ENCODE measurements at regions not wholly inside any gene's neighbourhood (a gene's known extent, or its start where the extent isn't known, plus 50 kb on each side); places are given as distances from the start of the nearest gene placed in this dataset.

DNA sequence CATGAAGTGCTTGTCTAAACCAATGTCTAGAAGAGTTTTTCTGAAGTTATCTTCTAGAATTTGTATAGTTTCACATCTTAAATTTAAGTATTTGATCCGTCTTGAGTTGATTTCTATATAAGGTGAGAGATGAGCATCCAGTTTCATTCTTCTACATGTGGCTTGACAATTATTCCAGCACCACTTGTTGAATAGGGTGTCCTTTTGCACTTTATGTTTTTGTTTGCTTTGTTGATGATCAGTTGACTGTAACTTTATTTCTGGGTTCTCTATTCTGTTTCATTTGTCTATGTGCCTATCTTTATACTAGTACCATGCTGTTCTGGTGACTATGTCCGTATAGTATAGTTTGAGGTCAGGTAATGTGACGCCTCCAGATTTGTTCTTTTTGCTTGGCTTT is 426.6 kb upstream of the CHRM2 start:
- no peak overlapping the region for H2AFZ ChIP-seq (ENCODE audit: low read length)
- H3K4ac ChIP-seq (replicated peaks; ENCODE audit: insufficient read length, low read depth, low read length): no peak overlapping the region
- no peak overlapping the region for H3K4me2 ChIP-seq (ENCODE audit: insufficient read depth in 1 of 2, low read depth in 2 of 2, low read length in 2 of 2)
- no peaks in the 10 kb centered on the region for H3K36me3 ChIP-seq (ENCODE audit: control insufficient read depth in 2 of 4, insufficient read depth in 4 of 4, low read length in 3 of 4)
- H4K91ac ChIP-seq (replicated peaks; ENCODE audit: insufficient read length, low read length): no peak overlapping the region
- H3K4me1 ChIP-seq (replicated peaks in 1 of 4; ENCODE audit: control insufficient read depth in 3 of 4, insufficient read depth in 4 of 4, low read length in 3 of 4): no peaks in the 10 kb centered on the region
- H3K9ac ChIP-seq (replicated peaks in 1 of 4; ENCODE audit: extremely low read depth in 1 of 4, low read depth in 3 of 4, low read length in 3 of 4): no peak overlapping the region
- ChIA-PET POLR2A (ENCODE audit: partially characterized antibody) (no interaction called here), CTCF (ENCODE audit: partially characterized antibody) (no interaction called here)
- no peaks in the 10 kb centered on the region; the same call in 1 of the 2 replicates for H3K23me2 ChIP-seq (ENCODE audit: low read depth, low read length)
- no peak overlapping the region for H4K8ac ChIP-seq (ENCODE audit: extremely low read depth, insufficient read depth, low read length)
- no peaks in the 10 kb centered on the region for H4K20me1 ChIP-seq (replicated peaks in 1 of 2; ENCODE audit: control insufficient read depth in 1 of 2, insufficient read depth in 2 of 2, low read length in 2 of 2)
- H3K9me3 ChIP-seq (ENCODE audit: insufficient read depth in 2 of 2, low read depth in 1 of 2, low read length in 1 of 2): no peaks in the 10 kb centered on the region
- H3K23ac ChIP-seq (ENCODE audit: insufficient read length): no peak overlapping the region
- no peak overlapping the region for H2BK15ac ChIP-seq (ENCODE audit: low read length)
- no peak overlapping the region for H2BK20ac ChIP-seq (ENCODE audit: low read length)
- H3K14ac ChIP-seq (ENCODE audit: insufficient read length): no peak overlapping the region
- H3K79me2 ChIP-seq (ENCODE audit: control insufficient read depth in 1 of 2, insufficient read depth in 2 of 2, low read length in 2 of 2): no peaks in the 10 kb centered on the region
- 96% methylated on average over 3 of the region's 3 CpGs; no CpG with 5 or more reads in 1 of the 2 experiments for WGBS, 2 experiments (ENCODE audit: extremely low coverage in 1 of 2, insufficient coverage in 1 of 2, insufficient read length in 1 of 2, insufficient replicate concordance in 2 of 2, low coverage in 1 of 2, low lambda C conversion rate in 2 of 2, missing lambda C conversion rate in 1 of 2)
- no peak overlapping the region for H3K18ac ChIP-seq (ENCODE audit: extremely low read depth, low read length)
- H3K79me1 ChIP-seq (ENCODE audit: low read depth, low read length): no peaks in the 10 kb centered on the region
- H3K27ac ChIP-seq (ENCODE audit: low read depth, low read length): no peak overlapping the region
- no peak overlapping the region for H2BK5ac ChIP-seq (ENCODE audit: low read depth, low read length)
- H4K5ac ChIP-seq (ENCODE audit: insufficient read length, low read depth, low read length): no peak overlapping the region
- no peak overlapping the region for H3K56ac ChIP-seq (replicated peaks; ENCODE audit: insufficient read length, low read depth, low read length)
- DNase-seq (ENCODE audit: low read depth in 1 of 2, low spot score in 2 of 2): no peak
- no peak overlapping the region for H3K4me3 ChIP-seq (ENCODE audit: extremely low read depth in 1 of 4, insufficient read depth in 2 of 4, low read depth in 3 of 4, low read length in 4 of 4)
- no peaks in the 10 kb centered on the region for H3K27me3 ChIP-seq (replicated peaks in 1 of 4; ENCODE audit: control insufficient read depth in 3 of 4, extremely low read depth in 1 of 4, insufficient read depth in 3 of 4, low read length in 3 of 4)
- H2BK12ac ChIP-seq (ENCODE audit: low read depth, low read length): no peak overlapping the region
- H2BK120ac ChIP-seq (replicated peaks; ENCODE audit: low read depth, low read length): no peak overlapping the region
- no peak overlapping the region for H2AK5ac ChIP-seq (ENCODE audit: low read depth, low read length)
- FAIRE-seq: no peak
- no peak for TF ChIP-seq CTBP2 (IDR thresholded peaks at IDR 0.05; ENCODE audit: borderline replicate concordance, insufficient read depth, insufficient read length, low read length)
- no peak for TF ChIP-seq SIRT6 (IDR thresholded peaks at IDR 0.05; ENCODE audit: low read length)
- TF ChIP-seq RNF2 (IDR thresholded peaks at IDR 0.05; ENCODE audit: borderline replicate concordance, low read depth, low read length, missing control alignments, poor library complexity, severe bottlenecking): no peak
- TF ChIP-seq RAD21 (IDR thresholded peaks at IDR 0.05 in 1 of 2, conservative IDR thresholded peaks at IDR 0.05 in 1 of 2; ENCODE audit: low read depth in 2 of 2, low read length in 2 of 2): no peak
- TF ChIP-seq POLR2A (IDR thresholded peaks at IDR 0.05; ENCODE audit: control extremely low read depth in 1 of 2, low read depth in 2 of 2, low read length in 2 of 2): no peak
- no peak for TF ChIP-seq HDAC2 (IDR thresholded peaks at IDR 0.05; ENCODE audit: borderline replicate concordance in 1 of 2, low read depth in 2 of 2, low read length in 2 of 2)
- TF ChIP-seq SIN3A (conservative IDR thresholded peaks at IDR 0.05 in 1 of 2, IDR thresholded peaks at IDR 0.05 in 1 of 2; ENCODE audit: low read depth in 1 of 2, low read length in 2 of 2): no peak
- TF ChIP-seq NRF1 (IDR thresholded peaks at IDR 0.05; ENCODE audit: low read depth, low read length): no peak
